NCI-H345 (cell line): ENCODE measurements at regions not wholly inside any gene's neighbourhood (a gene's known extent, or its start where the extent isn't known, plus 50 kb on each side); places are given as distances from the start of the nearest gene placed in this dataset.
"Not testable (repeated sequence)": the region's sequence is repeated elsewhere in the genome, so short reads cannot be mapped to it uniquely, and the experiment has no call there.

Experiments used
- DNase-seq: peaks from one replicate; lab custom pipeline; 2025; lab: John Stamatoyannopoulos, UW

- DNase-seq: no peak
Observed at GRCh38 chr12:34190054-34190453, 167.8 kb downstream of the ALG10 start.

GRCh38 chr12:34198924-34199323 lies 176.6 kb downstream of the ALG10 start:
- DNase-seq: no peak

GRCh38 chr12:34203866-34204620 lies 181.7 kb downstream of the ALG10 start:
- DNase-seq: no peak

GRCh38 chr12:34204830-34205285 lies 182.6 kb downstream of the ALG10 start:
- DNase-seq: peak; percentile 83

GRCh38 chr12:34205401-34205800 lies 183.1 kb downstream of the ALG10 start:
- DNase-seq: no peak

- DNase-seq: no peak
Observed at GRCh38 chr12:34206061-34206785, 183.9 kb downstream of the ALG10 start.

- no peak for DNase-seq
Observed at GRCh38 chr12:34207858-34208257, 185.6 kb downstream of the ALG10 start.

- DNase-seq: no peak
Observed at GRCh38 chr12:34208331-34209258, 186.3 kb downstream of the ALG10 start.

GRCh38 chr12:34209259-34209835 lies 187.1 kb downstream of the ALG10 start:
- DNase-seq: no peak

- DNase-seq: no peak
Observed at GRCh38 chr12:34210183-34210582, 187.9 kb downstream of the ALG10 start.

GRCh38 chr12:34210689-34211530 lies 188.6 kb downstream of the ALG10 start:
- DNase-seq: no peak

GRCh38 chr12:34212651-34213050 lies 190.4 kb downstream of the ALG10 start:
- no peak for DNase-seq

- DNase-seq: no peak
Observed at GRCh38 chr12:34214011-34214410, 191.7 kb downstream of the ALG10 start.

- DNase-seq: no peak
Observed at GRCh38 chr12:34215213-34215892, 193.1 kb downstream of the ALG10 start.

GRCh38 chr12:34215893-34216285 lies 193.6 kb downstream of the ALG10 start:
- DNase-seq: no peak

- DNase-seq: no peak
Observed at GRCh38 chr12:34217660-34218059, 195.4 kb downstream of the ALG10 start.

- DNase-seq: peak; percentile 84
Observed at GRCh38 chr12:34218193-34219045, 196.1 kb downstream of the ALG10 start.

- DNase-seq: peak; percentile 37
Observed at GRCh38 chr12:34219046-34219770, 196.9 kb downstream of the ALG10 start.

GRCh38 chr12:34220079-34220478 lies 197.8 kb downstream of the ALG10 start:
- DNase-seq: not testable (repeated sequence)
